Fibroblast of lung (primary cell): ENCODE measurements at regions not wholly inside any gene's neighbourhood (a gene's known extent, or its start where the extent isn't known, plus 50 kb on each side); places are given as distances from the start of the nearest gene placed in this dataset.

ENCODE experiments used
- DNase-seq, 2 donors: peaks; one replicate each; pipeline versions ENCODE4 v3.0.0 to v3.0.0-alpha.2; 2010; ENCODE audit warnings: low read depth in 2 of 2
- H2AFZ ChIP-seq: 2 replicates; pipeline ENCODE4 v1.5.1; 2012; ENCODE audit warnings: low read length, control low read depth, inconsistent platforms
- H3K27ac ChIP-seq: 2 replicates; pipeline ENCODE4 v1.5.1; 2011; ENCODE audit warnings: low read length, control low read depth; ENCODE audit not compliant: insufficient read depth
- H3K27me3 ChIP-seq: 2 replicates; pipeline ENCODE4 v1.5.1; 2011; ENCODE audit warnings: mild to moderate bottlenecking, low read length; ENCODE audit not compliant: control insufficient read depth, insufficient read depth
- H3K36me3 ChIP-seq: 2 replicates; pipeline ENCODE4 v1.5.1; 2011; ENCODE audit warnings: low read length; ENCODE audit not compliant: control insufficient read depth, insufficient read depth
- H3K4me1 ChIP-seq: 2 replicates; pipeline ENCODE4 v1.5.1; 2011; ENCODE audit warnings: low read length; ENCODE audit not compliant: control insufficient read depth, insufficient read depth; ENCODE audit errors: extremely low read depth
- H3K4me2 ChIP-seq: 2 replicates; pipeline ENCODE4 v1.5.1; 2011; ENCODE audit warnings: low read length, control low read depth; ENCODE audit not compliant: insufficient read depth; ENCODE audit errors: extremely low read depth
- H3K4me3 ChIP-seq, 4 experiments: fragments of 200-600 bp in 1 of 4; sonication (generic) in 1 of 4; replicated peaks in 1 of 4; 2 replicates each; pipeline ENCODE4 v1.5.1; 2011 to 2016; ENCODE audit warnings: low read length in 4 of 4, low read depth in 3 of 4, mild to moderate bottlenecking in 3 of 4, control low read depth in 2 of 4, inconsistent platforms in 1 of 4, mixed read lengths in 1 of 4; ENCODE audit not compliant: insufficient read depth in 1 of 4; ENCODE audit errors: control extremely low read depth in 1 of 4
- H3K79me2 ChIP-seq: 2 replicates; pipeline ENCODE4 v1.5.1; 2012; ENCODE audit warnings: mild to moderate bottlenecking, low read length, inconsistent platforms; ENCODE audit not compliant: control insufficient read depth, insufficient read depth
- H3K9ac ChIP-seq: 2 replicates; pipeline ENCODE4 v1.5.1; 2011; ENCODE audit warnings: mild to moderate bottlenecking, low read length, control low read depth; ENCODE audit not compliant: insufficient read depth
- H3K9me3 ChIP-seq: 2 replicates; pipeline ENCODE4 v1.5.1; 2012; ENCODE audit warnings: low read depth, low read length; ENCODE audit not compliant: control insufficient read depth, insufficient read depth
- H4K20me1 ChIP-seq: 2 replicates; pipeline ENCODE4 v1.5.1; 2011; ENCODE audit warnings: low read length; ENCODE audit not compliant: control insufficient read depth, insufficient read depth; ENCODE audit errors: extremely low read depth
- EZH2 ChIP-seq: IDR thresholded peaks from 2 replicates; pipeline ENCODE4 v1.5.1; 2012; ENCODE audit warnings: low read length, control low read depth, mild to moderate bottlenecking; ENCODE audit errors: missing control alignments
- TF ChIP-seq, protein P1 (sequence below), 2 donors: IDR thresholded peaks in 1 of 2; conservative IDR thresholded peaks in 1 of 2; 1 replicate in 1 of 2; 2 replicates in 1 of 2; pipeline ENCODE4 v1.5.1; 2011 to 2012; ENCODE audit warnings: low read length in 2 of 2, control low read depth in 1 of 2, inconsistent platforms in 1 of 2, low read depth in 1 of 2, mild to moderate bottlenecking in 1 of 2

DNA sequence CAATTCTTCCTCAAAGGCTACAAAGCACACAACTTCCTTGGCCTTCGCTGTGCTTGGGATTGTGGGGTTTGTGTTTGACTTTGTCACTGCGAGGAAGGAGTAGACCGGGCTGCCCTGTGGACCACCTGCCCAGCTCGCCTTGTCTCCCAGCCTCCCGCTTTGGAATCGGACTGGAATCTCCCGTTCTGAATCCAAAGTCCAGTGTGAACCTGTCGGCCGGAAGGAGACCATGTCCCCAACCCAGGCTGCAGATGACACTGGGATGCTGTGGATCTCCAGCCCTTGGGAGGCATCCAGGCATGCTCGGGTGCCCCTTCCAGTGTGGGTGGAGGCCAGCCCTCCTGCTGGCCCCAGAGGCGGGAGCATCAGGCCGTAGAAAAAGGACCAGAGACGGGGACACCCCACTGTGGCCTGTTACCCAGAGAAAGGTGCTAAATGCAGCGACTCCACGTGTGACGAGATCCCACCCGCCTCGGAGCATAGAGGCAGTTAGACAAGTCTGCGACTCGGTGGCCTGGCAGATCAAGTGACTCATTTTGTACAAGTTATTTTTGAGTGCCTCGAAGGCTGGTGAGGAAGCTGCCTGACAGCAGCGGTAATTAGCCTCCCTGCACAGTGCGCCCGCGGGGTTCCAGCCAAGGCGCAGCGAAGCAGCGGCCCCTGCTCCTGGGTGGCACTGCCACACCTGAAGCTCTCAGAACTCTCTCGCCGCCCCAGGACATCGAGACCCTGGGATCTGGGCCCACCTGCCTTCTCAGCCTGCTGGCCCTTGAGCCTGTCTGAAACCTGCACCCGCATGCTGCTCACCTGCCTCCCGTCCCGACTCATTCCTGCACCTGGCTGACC is 57.5 kb downstream of the ADRA2C start:
- H3K4me1 ChIP-seq, result no peaks in the 10 kb centered on the region
- DNase-seq, result no peak
- TF ChIP-seq, protein P1, sequence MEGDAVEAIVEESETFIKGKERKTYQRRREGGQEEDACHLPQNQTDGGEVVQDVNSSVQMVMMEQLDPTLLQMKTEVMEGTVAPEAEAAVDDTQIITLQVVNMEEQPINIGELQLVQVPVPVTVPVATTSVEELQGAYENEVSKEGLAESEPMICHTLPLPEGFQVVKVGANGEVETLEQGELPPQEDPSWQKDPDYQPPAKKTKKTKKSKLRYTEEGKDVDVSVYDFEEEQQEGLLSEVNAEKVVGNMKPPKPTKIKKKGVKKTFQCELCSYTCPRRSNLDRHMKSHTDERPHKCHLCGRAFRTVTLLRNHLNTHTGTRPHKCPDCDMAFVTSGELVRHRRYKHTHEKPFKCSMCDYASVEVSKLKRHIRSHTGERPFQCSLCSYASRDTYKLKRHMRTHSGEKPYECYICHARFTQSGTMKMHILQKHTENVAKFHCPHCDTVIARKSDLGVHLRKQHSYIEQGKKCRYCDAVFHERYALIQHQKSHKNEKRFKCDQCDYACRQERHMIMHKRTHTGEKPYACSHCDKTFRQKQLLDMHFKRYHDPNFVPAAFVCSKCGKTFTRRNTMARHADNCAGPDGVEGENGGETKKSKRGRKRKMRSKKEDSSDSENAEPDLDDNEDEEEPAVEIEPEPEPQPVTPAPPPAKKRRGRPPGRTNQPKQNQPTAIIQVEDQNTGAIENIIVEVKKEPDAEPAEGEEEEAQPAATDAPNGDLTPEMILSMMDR (conservative IDR thresholded peaks at IDR 0.05 in 1 of 2, IDR thresholded peaks at IDR 0.05 in 1 of 2; ENCODE audit: low read depth in 1 of 2, low read length in 2 of 2), result no peak
- H3K4me2 ChIP-seq, result no peak overlapping the region
- H3K9me3 ChIP-seq, result no peaks in the 10 kb centered on the region
- H3K4me3 ChIP-seq, result no peak overlapping the region
- no peaks in the 10 kb centered on the region for H4K20me1 ChIP-seq
- no peaks in the 10 kb centered on the region for H3K27me3 ChIP-seq
- H2AFZ ChIP-seq, result no peak overlapping the region
- no peaks in the 10 kb centered on the region for H3K79me2 ChIP-seq
- no peak overlapping the region for H3K9ac ChIP-seq
- no peaks in the 10 kb centered on the region for H3K36me3 ChIP-seq
- H3K27ac ChIP-seq, result no peak overlapping the region

DNA sequence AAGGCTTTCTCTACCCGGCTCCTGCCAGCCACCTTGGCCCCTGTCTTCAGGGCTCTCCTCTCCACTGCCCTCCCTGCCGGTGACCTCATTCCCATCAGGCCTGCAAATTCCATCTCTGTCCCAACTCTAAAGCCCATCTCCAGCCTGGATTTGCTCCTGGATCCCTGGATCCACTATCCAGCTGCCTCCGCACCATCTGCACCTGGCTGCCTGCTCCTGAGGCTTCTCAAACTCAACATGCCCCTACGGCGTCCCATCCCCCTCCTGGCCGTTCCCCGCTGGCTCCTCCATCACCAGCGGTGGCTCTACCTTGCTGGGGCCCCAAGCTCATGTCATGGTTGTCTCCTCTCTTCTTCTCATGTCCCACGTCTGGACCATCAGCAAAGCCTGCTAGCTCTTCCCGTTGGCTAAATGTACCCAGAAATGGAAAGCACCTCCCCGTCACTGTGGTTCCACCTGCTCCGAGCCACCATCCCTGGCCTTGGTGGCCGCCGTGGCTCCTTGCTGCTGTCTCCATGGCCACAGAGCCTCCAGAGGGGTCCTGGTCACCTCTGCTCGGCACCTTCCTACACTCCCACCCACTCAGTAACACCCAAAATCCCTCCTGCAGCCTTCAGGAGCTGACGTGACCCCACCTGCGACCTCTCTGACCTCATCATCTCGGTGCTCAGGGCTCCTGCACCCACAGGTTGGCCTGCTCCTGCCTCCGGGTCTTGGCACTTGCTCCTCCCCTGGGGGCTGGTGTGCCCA is 58.5 kb downstream of the ADRA2C start:
- no peaks in the 10 kb centered on the region for H4K20me1 ChIP-seq
- H3K27ac ChIP-seq, result no peak overlapping the region
- H3K9ac ChIP-seq, result no peak overlapping the region
- TF ChIP-seq, protein P1 (conservative IDR thresholded peaks at IDR 0.05 in 1 of 2, IDR thresholded peaks at IDR 0.05 in 1 of 2; ENCODE audit: low read depth in 1 of 2, low read length in 2 of 2), result no peak
- TF ChIP-seq EZH2, result no peak
- H3K79me2 ChIP-seq, result no peaks in the 10 kb centered on the region
- DNase-seq, result no peak
- no peaks in the 10 kb centered on the region for H3K4me1 ChIP-seq
- H3K4me2 ChIP-seq, result no peak overlapping the region
- H3K4me3 ChIP-seq, result no peak overlapping the region
- no peaks in the 10 kb centered on the region for H3K27me3 ChIP-seq
- no peak overlapping the region for H2AFZ ChIP-seq
- no peaks in the 10 kb centered on the region for H3K9me3 ChIP-seq
- no peaks in the 10 kb centered on the region for H3K36me3 ChIP-seq

DNA sequence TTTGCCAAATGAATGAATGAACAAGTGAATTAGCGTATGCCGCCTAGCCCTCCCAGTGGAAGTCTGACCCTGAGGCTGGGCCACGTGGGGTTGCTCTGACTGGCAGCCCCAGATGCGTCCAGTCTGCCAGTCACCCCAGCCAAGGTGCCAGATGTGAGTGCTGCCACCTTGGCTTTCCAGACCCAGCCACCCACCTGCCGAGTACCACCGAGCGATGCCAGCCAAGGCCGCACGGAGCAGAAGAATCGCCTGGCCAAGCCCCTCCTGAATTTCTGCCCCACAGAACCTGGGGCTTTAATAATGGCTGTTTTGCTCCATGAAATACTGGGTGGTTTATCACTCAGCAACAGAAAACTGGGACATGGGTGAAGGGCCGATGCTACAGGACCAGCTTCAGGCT is 59.3 kb downstream of the ADRA2C start:
- H3K79me2 ChIP-seq, result no peaks in the 10 kb centered on the region
- no peak for TF ChIP-seq EZH2
- TF ChIP-seq, protein P1 (conservative IDR thresholded peaks at IDR 0.05 in 1 of 2, IDR thresholded peaks at IDR 0.05 in 1 of 2; ENCODE audit: low read depth in 1 of 2, low read length in 2 of 2), result no peak

More for the DNA sequence above, 59.3 kb downstream of the ADRA2C start:
- DNase-seq, result no peak
- Histone ChIP-seq H2AFZ (no peak overlapping the region), H4K20me1 (no peaks in the 10 kb centered on the region), H3K4me1 (no peaks in the 10 kb centered on the region), H3K4me3 (no peak overlapping the region), H3K4me2 (no peak overlapping the region), H3K36me3 (no peaks in the 10 kb centered on the region), H3K9me3 (no peaks in the 10 kb centered on the region), H3K27ac (no peak overlapping the region), H3K27me3 (no peaks in the 10 kb centered on the region), H3K9ac (no peak overlapping the region)
